ENCODE measurements at regions not wholly inside any gene's neighbourhood (a gene's known extent, or its start where the extent isn't known, plus 50 kb on each side); places are given as distances from the start of the nearest gene placed in this dataset.

DNA sequence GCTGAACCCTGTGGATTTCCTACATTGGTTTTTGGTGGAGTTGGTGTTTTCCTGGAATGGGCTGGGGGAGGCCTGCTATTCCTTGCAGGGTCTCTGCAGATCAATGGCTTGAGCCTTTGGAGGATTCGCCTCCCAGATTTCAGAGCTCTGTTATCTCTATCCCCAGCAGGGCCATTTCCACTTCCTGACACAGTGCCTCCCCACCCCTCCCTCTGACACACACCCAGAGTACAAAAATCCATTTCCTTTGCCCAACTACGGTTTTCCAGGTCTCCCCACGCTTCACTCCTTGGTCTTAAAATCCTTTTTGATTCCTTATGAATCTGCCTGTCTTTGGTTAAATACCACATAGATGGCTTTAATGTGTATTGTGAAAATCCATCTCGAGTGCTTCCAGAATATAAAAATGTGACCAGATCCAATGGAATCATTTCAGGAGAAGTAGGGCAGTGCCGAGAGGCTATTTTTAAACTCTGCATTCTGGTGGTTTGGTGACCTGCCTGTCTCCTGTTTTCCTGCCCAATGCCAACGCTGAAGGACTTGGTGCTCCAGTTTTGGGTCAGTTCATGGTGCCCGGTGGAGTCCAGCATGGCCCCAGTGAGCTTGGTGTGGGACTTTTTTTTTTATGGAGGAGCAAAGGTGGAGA, 60.9 kb downstream of the ARL4C start (continued):
- TF ChIP-seq, protein P1, sequence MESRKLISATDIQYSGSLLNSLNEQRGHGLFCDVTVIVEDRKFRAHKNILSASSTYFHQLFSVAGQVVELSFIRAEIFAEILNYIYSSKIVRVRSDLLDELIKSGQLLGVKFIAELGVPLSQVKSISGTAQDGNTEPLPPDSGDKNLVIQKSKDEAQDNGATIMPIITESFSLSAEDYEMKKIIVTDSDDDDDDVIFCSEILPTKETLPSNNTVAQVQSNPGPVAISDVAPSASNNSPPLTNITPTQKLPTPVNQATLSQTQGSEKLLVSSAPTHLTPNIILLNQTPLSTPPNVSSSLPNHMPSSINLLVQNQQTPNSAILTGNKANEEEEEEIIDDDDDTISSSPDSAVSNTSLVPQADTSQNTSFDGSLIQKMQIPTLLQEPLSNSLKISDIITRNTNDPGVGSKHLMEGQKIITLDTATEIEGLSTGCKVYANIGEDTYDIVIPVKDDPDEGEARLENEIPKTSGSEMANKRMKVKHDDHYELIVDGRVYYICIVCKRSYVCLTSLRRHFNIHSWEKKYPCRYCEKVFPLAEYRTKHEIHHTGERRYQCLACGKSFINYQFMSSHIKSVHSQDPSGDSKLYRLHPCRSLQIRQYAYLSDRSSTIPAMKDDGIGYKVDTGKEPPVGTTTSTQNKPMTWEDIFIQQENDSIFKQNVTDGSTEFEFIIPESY (CRISPR knock-in tag; IDR thresholded peaks at IDR 0.05), result no peak
- TF ChIP-seq MED8 (CRISPR knock-in tag; IDR thresholded peaks at IDR 0.05; ENCODE audit: insufficient replicate concordance) (no peak), DR1 (CRISPR knock-in tag; IDR thresholded peaks at IDR 0.05) (no peak), MTA3 (CRISPR knock-in tag; IDR thresholded peaks at IDR 0.05) (no peak), FOXP1 (IDR thresholded peaks at IDR 0.05) (no peak), FOXP1 (CRISPR knock-in tag; IDR thresholded peaks at IDR 0.05) (no peak), ZNF75D (CRISPR knock-in tag; IDR thresholded peaks at IDR 0.05; ENCODE audit: borderline replicate concordance) (no peak), TCF12 (IDR thresholded peaks at IDR 0.05) (no peak), TCF12 (CRISPR knock-in tag; IDR thresholded peaks at IDR 0.05) (no peak)
- TF ChIP-seq, protein P2, sequence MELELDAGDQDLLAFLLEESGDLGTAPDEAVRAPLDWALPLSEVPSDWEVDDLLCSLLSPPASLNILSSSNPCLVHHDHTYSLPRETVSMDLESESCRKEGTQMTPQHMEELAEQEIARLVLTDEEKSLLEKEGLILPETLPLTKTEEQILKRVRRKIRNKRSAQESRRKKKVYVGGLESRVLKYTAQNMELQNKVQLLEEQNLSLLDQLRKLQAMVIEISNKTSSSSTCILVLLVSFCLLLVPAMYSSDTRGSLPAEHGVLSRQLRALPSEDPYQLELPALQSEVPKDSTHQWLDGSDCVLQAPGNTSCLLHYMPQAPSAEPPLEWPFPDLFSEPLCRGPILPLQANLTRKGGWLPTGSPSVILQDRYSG (CRISPR knock-in tag; IDR thresholded peaks at IDR 0.05), result no peak

- no peaks in the 10 kb centered on the region for H3K36me3 ChIP-seq (replicated peaks in 1 of 2; ENCODE audit: control insufficient read depth in 1 of 2, insufficient read depth in 2 of 2, low read length in 2 of 2)
- ChIA-PET POLR2A (no interaction called here), CTCF (ENCODE audit: low intra/inter-chr PET ratio, low total read pairs) (no interaction called here)
- peaks cover 15% of the 10 kb centered on the region for H3K4me1 ChIP-seq (ENCODE audit: insufficient read depth, low read length)
- H3K4me2 ChIP-seq (ENCODE audit: low read depth, low read length), result no peak overlapping the region
- no peaks in the 10 kb centered on the region for H3K9me3 ChIP-seq (ENCODE audit: low read length)
- H3K9ac ChIP-seq (ENCODE audit: insufficient read depth, low read depth, low read length), result no peak overlapping the region
- no peak for FAIRE-seq
- H3K4me3 ChIP-seq (replicated peaks in 1 of 3; ENCODE audit: insufficient read depth in 1 of 3, low read depth in 2 of 3, low read length in 3 of 3), result no peak overlapping the region
- intact Hi-C loops (cut with micrococcal nuclease; ENCODE audit: unreplicated experiment), result no loop called here
- no TSS peak for BruUV-seq (replicated peaks)
- H4K20me1 ChIP-seq (ENCODE audit: insufficient read depth, low read length), result no peaks in the 10 kb centered on the region
- no peak for DNase-seq (ENCODE audit: low spot score)
- H2AFZ ChIP-seq (ENCODE audit: low read length), result no peak overlapping the region
- H3K27me3 ChIP-seq (ENCODE audit: control insufficient read depth in 1 of 2, insufficient read depth in 2 of 2, low read length in 2 of 2), result 0 out of 5 replicates have a peak, but pooled peaks cover 2 to 6% of the 10 kb centered on the region in 2 experiments
- in situ Hi-C loops (cut with HindIII; ENCODE audit: extremely low pct_ligation_motif_present, low pct_unique_long_range_greater_than_20kb), result no loop called here
- H3K79me2 ChIP-seq (ENCODE audit: insufficient read depth, low read length), result no peaks in the 10 kb centered on the region
- no peak overlapping the region for H3K27ac ChIP-seq (ENCODE audit: extremely low read length, insufficient read depth, low read length)
- WGBS (ENCODE audit: low lambda C conversion rate), result 58% methylated on average over 3 of the region's 3 CpGs
- ATAC-seq, result no peak
- TF ChIP-seq REPIN1 (CRISPR knock-in tag; IDR thresholded peaks at IDR 0.05; ENCODE audit: borderline replicate concordance, low read depth), result no peak
- no peak for TF ChIP-seq TCF12 (IDR thresholded peaks at IDR 0.05)
- TF ChIP-seq TCF12 (CRISPR knock-in tag; IDR thresholded peaks at IDR 0.05), result no peak
- no peak for TF ChIP-seq ZBTB34 (CRISPR knock-in tag; IDR thresholded peaks at IDR 0.05)
- TF ChIP-seq GATAD2A (CRISPR knock-in tag; IDR thresholded peaks at IDR 0.05), result no peak
- no peak for TF ChIP-seq ZNF296 (CRISPR knock-in tag; conservative IDR thresholded peaks at IDR 0.05)
- no peak for TF ChIP-seq SYNCRIP (IDR thresholded peaks at IDR 0.05; ENCODE audit: insufficient read depth, low read depth, low read length)
- TF ChIP-seq, protein P3, sequence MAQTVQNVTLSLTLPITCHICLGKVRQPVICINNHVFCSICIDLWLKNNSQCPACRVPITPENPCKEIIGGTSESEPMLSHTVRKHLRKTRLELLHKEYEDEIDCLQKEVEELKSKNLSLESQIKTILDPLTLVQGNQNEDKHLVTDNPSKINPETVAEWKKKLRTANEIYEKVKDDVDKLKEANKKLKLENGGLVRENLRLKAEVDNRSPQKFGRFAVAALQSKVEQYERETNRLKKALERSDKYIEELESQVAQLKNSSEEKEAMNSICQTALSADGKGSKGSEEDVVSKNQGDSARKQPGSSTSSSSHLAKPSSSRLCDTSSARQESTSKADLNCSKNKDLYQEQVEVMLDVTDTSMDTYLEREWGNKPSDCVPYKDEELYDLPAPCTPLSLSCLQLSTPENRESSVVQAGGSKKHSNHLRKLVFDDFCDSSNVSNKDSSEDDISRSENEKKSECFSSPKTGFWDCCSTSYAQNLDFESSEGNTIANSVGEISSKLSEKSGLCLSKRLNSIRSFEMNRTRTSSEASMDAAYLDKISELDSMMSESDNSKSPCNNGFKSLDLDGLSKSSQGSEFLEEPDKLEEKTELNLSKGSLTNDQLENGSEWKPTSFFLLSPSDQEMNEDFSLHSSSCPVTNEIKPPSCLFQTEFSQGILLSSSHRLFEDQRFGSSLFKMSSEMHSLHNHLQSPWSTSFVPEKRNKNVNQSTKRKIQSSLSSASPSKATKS (CRISPR knock-in tag; IDR thresholded peaks at IDR 0.05), result no peak
- TF ChIP-seq BCL3 (CRISPR knock-in tag; IDR thresholded peaks at IDR 0.05), result no peak
These were observed 63.7 kb downstream of the ARL4C start for GRCh38 chr2:234433201-234433600.

Data from HepG2 (cell line).